ENCODE measurements at regions not wholly inside any gene's neighbourhood (a gene's known extent, or its start where the extent isn't known, plus 50 kb on each side); places are given as distances from the start of the nearest gene placed in this dataset.
A peak's percentile ranks its signal among the peaks of the same experiment; 100 is the strongest.

DNA sequence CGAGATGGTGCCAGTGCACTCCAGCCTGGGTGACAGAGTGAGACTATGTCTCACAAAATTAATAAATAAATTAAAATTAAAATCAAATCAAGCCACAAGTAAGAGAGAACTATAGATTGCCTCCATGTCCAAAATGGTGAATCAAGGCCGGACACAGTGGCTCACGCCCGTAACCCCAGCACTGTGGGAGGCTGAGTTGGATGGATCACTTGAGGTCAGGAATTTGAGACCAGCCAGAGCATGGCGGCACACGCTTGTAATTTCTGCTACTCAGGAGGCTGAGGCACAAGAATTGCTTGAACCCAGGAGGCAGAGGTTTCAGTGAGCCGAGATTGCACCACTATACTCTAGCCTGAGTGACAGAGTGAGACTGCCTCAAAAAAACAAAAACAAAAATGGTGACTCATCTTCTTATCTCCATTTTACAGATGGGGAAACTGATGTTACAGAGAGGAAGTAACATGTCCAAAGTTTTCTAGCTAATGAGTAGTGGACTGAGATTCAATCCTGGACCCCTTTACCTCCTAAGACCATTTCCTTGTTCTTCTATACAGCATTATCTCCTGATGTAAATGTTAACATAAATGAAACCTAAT, 99.0 kb upstream of the HNRNPU start (continued):
- TF ChIP-seq, protein P1, sequence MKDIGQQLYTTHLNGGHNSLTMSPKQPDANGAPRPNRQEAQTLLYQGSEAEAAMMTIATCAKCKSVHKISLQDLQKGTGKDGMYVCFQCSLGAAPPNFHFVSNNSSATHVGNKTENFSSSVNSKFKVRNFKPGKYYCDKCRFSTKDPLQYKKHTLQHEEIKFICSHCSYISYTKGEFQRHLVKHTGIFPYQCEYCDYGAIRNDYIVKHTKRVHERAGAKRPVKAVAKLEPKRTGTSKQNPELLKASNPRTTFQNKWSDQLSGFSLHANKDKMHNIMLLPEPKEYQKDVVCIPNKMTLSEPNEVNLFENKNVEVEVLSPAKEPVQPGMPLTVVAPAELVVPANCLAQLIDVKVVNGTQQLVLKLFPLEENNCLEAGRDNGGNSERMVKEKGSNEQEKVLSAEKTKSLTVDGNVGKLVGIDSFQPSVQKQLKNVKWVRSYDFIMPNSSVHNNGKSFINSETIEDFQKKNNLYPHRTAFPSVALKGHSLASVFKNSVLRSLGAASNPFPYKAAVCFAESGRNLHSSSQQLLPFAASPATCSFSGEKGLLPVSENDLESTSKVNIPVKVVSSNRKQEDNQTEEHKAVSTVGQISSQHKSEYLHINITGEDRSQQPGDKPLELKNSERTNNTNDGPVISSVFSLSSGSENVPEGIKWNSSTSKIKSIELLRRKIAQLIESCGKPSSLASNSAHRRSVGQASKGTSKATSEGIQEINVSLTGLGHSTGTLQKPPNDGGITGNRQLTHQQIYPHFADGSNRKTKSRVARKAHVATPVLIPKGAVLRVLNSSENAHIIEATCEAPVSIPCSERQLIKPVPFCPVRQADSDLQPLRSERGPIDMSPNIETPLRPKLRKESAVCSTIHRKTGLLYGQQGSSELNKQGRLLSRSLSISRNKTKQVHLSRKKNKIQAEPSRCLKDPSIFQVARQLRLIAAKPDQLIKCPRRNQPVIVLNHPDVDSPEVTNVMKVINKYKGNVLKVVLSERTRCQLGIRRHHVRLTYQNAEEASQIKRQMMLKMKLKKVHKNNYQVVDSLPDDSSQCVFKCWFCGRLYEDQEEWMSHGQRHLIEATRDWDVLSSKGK (CRISPR knock-in tag; IDR thresholded peaks at IDR 0.05), result no peak
- no peak for TF ChIP-seq TEAD1 (CRISPR knock-in tag; IDR thresholded peaks at IDR 0.05)
- TF ChIP-seq TCF3 (CRISPR knock-in tag; IDR thresholded peaks at IDR 0.05), result peak; percentile 64
- no peak for TF ChIP-seq MTA1 (IDR thresholded peaks at IDR 0.05; ENCODE audit: borderline replicate concordance)
- TF ChIP-seq, protein P2, sequence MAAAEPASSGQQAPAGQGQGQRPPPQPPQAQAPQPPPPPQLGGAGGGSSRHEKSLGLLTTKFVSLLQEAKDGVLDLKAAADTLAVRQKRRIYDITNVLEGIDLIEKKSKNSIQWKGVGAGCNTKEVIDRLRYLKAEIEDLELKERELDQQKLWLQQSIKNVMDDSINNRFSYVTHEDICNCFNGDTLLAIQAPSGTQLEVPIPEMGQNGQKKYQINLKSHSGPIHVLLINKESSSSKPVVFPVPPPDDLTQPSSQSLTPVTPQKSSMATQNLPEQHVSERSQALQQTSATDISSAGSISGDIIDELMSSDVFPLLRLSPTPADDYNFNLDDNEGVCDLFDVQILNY (CRISPR knock-in tag; IDR thresholded peaks at IDR 0.05), result no peak
- TF ChIP-seq, protein P3, sequence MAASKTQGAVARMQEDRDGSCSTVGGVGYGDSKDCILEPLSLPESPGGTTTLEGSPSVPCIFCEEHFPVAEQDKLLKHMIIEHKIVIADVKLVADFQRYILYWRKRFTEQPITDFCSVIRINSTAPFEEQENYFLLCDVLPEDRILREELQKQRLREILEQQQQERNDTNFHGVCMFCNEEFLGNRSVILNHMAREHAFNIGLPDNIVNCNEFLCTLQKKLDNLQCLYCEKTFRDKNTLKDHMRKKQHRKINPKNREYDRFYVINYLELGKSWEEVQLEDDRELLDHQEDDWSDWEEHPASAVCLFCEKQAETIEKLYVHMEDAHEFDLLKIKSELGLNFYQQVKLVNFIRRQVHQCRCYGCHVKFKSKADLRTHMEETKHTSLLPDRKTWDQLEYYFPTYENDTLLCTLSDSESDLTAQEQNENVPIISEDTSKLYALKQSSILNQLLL (CRISPR knock-in tag; IDR thresholded peaks at IDR 0.05; ENCODE audit: borderline replicate concordance), result no peak
- no peak for TF ChIP-seq SNIP1 (IDR thresholded peaks at IDR 0.05; ENCODE audit: low read depth)
- TF ChIP-seq, protein P4, sequence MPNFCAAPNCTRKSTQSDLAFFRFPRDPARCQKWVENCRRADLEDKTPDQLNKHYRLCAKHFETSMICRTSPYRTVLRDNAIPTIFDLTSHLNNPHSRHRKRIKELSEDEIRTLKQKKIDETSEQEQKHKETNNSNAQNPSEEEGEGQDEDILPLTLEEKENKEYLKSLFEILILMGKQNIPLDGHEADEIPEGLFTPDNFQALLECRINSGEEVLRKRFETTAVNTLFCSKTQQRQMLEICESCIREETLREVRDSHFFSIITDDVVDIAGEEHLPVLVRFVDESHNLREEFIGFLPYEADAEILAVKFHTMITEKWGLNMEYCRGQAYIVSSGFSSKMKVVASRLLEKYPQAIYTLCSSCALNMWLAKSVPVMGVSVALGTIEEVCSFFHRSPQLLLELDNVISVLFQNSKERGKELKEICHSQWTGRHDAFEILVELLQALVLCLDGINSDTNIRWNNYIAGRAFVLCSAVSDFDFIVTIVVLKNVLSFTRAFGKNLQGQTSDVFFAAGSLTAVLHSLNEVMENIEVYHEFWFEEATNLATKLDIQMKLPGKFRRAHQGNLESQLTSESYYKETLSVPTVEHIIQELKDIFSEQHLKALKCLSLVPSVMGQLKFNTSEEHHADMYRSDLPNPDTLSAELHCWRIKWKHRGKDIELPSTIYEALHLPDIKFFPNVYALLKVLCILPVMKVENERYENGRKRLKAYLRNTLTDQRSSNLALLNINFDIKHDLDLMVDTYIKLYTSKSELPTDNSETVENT (CRISPR knock-in tag; IDR thresholded peaks at IDR 0.05), result no peak
- peak; percentile 71 for TF ChIP-seq EP300 (IDR thresholded peaks at IDR 0.05; ENCODE audit: low read length)
- TF ChIP-seq, protein P5, sequence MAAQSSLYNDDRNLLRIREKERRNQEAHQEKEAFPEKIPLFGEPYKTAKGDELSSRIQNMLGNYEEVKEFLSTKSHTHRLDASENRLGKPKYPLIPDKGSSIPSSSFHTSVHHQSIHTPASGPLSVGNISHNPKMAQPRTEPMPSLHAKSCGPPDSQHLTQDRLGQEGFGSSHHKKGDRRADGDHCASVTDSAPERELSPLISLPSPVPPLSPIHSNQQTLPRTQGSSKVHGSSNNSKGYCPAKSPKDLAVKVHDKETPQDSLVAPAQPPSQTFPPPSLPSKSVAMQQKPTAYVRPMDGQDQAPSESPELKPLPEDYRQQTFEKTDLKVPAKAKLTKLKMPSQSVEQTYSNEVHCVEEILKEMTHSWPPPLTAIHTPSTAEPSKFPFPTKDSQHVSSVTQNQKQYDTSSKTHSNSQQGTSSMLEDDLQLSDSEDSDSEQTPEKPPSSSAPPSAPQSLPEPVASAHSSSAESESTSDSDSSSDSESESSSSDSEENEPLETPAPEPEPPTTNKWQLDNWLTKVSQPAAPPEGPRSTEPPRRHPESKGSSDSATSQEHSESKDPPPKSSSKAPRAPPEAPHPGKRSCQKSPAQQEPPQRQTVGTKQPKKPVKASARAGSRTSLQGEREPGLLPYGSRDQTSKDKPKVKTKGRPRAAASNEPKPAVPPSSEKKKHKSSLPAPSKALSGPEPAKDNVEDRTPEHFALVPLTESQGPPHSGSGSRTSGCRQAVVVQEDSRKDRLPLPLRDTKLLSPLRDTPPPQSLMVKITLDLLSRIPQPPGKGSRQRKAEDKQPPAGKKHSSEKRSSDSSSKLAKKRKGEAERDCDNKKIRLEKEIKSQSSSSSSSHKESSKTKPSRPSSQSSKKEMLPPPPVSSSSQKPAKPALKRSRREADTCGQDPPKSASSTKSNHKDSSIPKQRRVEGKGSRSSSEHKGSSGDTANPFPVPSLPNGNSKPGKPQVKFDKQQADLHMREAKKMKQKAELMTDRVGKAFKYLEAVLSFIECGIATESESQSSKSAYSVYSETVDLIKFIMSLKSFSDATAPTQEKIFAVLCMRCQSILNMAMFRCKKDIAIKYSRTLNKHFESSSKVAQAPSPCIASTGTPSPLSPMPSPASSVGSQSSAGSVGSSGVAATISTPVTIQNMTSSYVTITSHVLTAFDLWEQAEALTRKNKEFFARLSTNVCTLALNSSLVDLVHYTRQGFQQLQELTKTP (IDR thresholded peaks at IDR 0.05; ENCODE audit: low read depth in 1 of 2, partially characterized antibody in 2 of 2), result no peak
- TF ChIP-seq, protein P6, sequence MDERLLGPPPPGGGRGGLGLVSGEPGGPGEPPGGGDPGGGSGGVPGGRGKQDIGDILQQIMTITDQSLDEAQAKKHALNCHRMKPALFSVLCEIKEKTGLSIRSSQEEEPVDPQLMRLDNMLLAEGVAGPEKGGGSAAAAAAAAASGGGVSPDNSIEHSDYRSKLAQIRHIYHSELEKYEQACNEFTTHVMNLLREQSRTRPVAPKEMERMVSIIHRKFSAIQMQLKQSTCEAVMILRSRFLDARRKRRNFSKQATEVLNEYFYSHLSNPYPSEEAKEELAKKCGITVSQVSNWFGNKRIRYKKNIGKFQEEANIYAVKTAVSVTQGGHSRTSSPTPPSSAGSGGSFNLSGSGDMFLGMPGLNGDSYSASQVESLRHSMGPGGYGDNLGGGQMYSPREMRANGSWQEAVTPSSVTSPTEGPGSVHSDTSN (CRISPR knock-in tag; IDR thresholded peaks at IDR 0.05; ENCODE audit: low read depth), result peak; percentile 52
- TF ChIP-seq, protein P6 (tag; conservative IDR thresholded peaks at IDR 0.05; ENCODE audit: low read depth), result peak; percentile 73

All from K562 (cell line).